HG02759 (cell line): ENCODE measurements at regions not wholly inside any gene's neighbourhood (a gene's known extent, or its start where the extent isn't known, plus 50 kb on each side); places are given as distances from the start of the nearest gene placed in this dataset.
"Not testable (repeated sequence)": the region's sequence is repeated elsewhere in the genome, so short reads cannot be mapped to it uniquely, and the experiment has no call there.

ENCODE experiments used
- ATAC-seq: cut with Tn5 transposase; IDR thresholded peaks from one replicate; pipeline ENCODE4 v1.9.1; 2021; ENCODE audit warnings: mild to moderate bottlenecking, moderate library complexity; ENCODE audit not compliant: unreplicated experiment

- no peak for ATAC-seq
These were observed 364.1 kb upstream of the RORB start for GRCh38 chr9:74132986-74133385.

GRCh38 chr9:74133921-74134320 lies 363.2 kb upstream of the RORB start:
- no peak for ATAC-seq

- no peak for ATAC-seq
These were observed 359.0 kb upstream of the RORB start for GRCh38 chr9:74138182-74138581.

DNA sequence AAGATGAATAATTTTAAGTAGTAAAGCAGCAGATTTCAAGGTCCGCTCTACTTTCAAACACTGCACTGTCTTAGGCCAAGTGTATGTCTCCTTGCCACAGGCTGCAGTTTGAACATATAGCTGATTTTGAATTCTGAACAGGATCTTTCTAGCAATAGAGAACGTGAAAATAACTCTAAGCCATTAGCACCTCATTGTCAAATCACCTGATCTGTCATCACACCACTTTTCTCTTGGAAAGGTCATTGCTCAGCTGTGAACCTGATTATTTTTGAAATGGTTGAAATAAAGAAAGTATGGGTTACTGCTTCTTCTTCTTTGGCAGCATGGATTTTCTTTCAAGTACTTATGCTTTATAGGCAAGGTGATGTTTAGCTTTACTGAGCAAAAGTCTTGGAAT lies 357.0 kb upstream of the RORB start:
- ATAC-seq: no peak

DNA sequence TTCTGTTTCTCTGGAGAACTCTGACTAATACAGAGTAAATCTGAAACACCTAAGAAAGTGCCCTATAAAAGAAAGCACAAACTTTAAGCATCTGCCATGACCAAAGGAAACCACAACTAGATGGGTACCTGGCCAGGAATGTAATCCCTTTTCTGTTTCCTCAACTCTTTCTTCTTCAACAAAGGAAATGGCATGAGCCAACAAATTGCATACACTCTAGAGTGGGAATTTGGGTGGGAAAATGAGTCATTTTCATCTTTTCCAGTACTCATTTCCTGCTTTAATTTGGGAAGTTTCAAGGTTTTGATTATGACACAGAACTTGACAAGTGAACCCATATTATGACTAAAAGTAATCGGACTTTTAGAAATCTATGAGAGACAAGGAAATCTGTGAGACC lies 349.2 kb upstream of the RORB start:
- no peak for ATAC-seq

DNA sequence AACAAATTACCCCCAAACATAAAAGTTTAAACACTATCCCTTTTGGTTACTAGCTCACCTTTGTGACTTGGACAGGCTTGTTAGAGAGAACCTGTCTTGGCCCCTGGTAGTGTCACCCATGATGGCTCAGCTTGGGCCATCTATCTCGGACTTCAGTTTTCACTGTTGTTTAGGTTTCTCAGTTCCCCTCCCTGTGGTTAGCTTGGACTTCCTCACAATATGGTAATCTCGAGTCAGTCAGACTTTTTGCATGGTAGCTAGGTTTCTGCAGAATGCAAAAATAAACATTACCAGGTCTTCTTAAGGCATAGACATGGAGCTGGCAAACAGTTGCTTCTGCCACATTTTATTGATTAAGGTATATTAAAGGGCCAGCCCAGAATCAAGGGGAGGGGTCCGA lies 324.3 kb upstream of the RORB start:
- peak; percentile 100 for ATAC-seq

- ATAC-seq: peak; percentile 29
These were observed 323.9 kb upstream of the RORB start for GRCh38 chr9:74173284-74173683.

DNA sequence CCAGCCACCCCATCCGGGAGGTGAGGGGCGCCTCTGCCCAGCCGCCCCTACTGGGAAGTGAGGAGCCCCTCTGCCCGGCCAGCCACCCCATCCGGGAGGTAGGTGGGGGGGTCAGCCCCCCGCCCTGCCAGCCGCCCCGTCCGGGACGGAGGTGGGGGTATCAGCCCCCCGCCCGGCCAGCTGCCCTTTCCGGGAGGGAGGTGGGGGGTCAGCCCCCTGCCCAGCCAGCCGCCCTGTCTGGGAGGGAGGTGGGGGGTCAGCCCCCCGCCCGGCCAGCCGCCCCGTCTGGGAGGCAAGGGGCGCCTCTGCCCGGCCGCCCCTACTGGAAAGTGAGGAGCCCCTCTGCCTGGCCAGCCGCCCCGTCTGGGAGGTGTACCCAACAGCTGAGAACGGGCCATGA lies 299.4 kb upstream of the RORB start:
- ATAC-seq: not testable (repeated sequence)

DNA sequence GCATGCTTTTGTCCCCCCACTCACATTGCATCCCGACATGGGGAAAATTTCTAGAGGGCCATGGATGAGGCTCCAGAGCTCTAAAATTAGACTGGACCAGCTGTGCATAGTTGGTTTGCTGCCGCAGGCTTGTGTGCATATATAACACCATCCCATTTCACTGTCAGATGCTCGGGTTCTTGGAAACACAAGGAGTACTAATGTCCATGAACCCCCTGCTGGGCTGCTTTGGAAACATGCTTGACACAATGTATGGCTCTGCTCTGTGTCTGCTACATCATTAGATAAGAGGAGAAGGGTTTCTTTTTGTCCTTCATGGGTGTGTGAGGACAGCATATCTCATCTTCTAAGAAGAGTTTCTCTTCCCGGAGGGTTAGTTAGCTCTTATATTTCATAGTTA lies 292.1 kb upstream of the RORB start:
- no peak for ATAC-seq

GRCh38 chr9:74218385-74219063 lies 278.6 kb upstream of the RORB start:
- no peak for ATAC-seq

DNA sequence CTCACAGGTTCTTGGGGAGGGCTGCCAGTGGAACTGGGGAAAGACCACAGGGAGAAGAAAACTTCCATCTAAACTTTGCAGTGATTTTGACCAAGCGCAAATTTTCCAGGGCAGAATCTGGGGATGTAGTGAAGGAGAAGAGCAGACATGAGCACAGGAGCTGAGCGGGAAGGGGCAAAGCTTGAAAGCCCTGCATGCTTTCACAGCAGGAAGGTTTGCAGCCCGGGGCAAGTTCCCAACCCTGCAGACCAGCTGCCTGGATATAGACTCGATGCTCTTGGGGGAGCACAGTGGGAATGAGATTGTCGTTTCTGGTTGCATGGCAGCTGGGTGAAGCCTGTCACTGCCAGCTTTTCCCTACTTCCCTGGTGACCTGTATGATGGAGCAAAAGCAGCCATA lies 276.8 kb upstream of the RORB start:
- no peak for ATAC-seq

DNA sequence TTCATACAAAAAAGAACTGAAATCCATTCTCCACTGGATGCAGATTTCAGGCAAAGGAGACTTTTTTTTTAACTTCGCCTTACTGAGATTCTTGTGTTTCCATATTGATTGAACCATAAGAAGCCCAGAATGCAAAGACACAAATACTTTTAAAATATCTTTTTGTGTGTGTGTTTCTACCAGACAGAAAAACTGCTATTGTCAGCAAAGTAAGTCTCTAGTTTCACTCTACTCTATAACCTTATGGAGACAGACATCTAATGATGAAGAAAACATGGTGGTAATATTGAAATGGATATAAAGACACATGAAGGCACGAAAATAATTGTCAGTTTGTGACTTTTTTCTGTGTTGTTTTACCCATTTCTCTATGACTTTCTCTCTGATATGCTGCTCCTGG lies 260.3 kb upstream of the RORB start:
- no peak for ATAC-seq

DNA sequence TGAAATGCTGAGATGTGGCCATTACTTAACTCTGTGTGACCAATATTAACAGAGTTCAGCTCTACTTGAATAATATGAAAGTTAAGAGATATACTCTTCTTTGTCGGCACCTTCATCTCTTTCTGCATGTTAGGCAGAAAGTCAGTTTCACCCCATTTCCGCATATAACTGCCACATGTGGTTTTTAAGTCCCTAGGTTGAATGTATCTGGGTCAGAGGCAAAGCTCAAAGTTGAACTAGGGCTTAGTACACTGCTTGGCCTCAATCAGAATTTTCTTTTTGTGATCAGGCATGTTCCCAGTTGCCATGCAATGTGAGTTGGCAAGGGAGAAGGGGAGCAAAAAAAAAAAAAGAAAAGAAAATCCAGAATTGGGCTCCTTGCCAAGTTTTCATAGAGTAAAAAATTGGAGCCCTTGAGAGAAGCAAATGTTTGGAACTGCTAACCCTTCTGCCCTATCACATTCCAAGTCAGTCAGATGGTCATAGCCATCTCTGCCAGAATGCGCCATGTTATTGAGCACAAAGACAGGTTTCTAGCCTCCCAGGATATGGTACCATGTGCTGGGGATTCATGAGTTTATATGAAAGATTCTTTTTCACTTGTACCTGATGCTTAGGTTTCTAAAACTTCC lies 251.2 kb upstream of the RORB start:
- ATAC-seq: no peak

GRCh38 chr9:74255489-74255984 lies 241.6 kb upstream of the RORB start:
- ATAC-seq: no peak

GRCh38 chr9:74275872-74276508 lies 221.1 kb upstream of the RORB start:
- ATAC-seq: no peak

DNA sequence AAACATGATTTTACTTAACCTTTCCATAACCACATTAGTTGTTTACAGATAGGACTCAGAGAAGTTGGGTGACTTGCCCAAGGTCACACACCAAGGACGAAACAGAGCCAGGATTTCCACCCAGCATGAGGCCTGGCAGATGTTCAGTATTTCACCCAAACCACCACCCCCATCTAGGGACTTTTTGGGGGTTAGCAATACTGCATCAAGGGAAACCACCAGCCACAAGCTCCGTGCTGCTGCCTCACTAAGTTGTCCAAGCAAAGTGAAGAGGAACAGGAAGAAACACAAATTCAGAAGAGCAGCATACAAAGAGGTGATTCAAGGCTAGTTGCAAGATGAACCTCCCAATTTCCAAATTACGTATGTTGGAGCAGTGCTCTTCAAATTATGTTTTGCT lies 219.6 kb upstream of the RORB start:
- ATAC-seq: peak; percentile 97

GRCh38 chr9:74281674-74282073 lies 215.5 kb upstream of the RORB start:
- ATAC-seq: no peak

- no peak for ATAC-seq
These were observed 214.4 kb upstream of the RORB start for GRCh38 chr9:74282526-74283253.

DNA sequence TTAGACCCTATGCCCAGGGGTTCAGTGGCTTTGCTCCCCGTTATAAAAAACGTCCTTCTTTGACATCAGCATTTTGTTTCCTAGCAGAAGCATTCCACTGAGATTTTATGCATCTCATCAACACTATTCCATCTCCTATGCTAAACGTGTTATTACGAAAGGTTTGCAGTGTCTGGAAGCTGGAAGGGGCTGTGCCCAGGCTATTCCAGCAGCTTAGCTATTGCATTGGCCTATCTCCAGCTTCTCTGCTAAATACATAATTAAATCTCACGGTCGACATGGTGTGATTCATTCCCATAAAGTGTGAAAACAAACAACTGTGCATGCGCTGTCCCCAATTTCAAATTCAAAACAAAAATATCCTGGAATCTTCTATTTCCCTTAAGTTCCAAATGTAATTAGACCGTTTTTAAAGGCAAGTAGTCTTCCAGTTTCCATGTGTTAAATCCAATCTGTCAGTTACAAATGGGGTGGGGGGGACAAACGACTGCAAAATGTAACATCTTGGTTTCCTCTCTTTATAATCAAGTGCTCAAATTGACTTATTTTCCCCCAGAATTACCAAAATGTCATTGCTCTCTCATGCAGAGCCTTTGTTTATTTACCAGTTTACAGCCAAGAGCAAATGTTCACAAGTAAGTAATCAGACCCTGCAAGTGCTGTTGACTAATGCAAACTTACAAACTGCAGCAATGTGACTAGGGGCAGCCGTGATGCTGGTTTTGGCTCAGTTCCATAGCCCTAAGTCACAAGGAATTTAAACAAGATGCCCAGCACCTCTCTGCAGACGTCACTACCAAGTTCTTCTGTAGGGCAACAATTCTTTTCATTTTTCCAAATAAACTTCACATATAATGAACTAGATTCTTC lies 212.3 kb upstream of the RORB start:
- no peak for ATAC-seq

DNA sequence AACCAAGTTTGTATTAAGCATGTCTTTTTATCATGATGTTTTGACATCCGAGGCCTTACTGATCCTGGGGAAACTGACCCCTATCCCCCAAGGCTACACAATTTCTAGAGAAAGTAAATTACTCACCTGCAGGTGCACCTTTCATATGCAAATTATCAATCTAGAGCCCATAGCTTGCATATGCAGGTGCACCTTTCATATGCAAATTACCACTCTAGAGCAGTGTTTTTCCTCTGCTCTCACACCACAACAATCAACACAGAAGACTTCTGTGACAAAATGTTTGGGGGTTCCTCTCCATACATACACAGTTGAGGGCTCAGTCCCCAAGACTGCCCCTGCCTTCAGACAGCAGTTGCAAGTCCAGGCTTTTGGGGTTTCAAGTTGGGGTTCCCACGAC lies 203.7 kb upstream of the RORB start:
- ATAC-seq: no peak

GRCh38 chr9:74303945-74304344 lies 193.2 kb upstream of the RORB start:
- no peak for ATAC-seq
